SK-N-SH treated with all-trans-retinoic acid at 6 μM for 48 hours (cell line): ENCODE measurements at regions not wholly inside any gene's neighbourhood (a gene's known extent, or its start where the extent isn't known, plus 50 kb on each side); places are given as distances from the start of the nearest gene placed in this dataset.

ENCODE experiments used
- ATAC-seq: fragments of 200-7000 bp; cut with Tn5 transposase; 3 replicates; pipeline ENCODE4 v1.9.1; 2020; ENCODE audit warnings: mild to moderate bottlenecking, moderate library complexity
- ARNTL ChIP-seq: fragments of 450-650 bp; formaldehyde crosslinking; IDR thresholded peaks from 2 replicates; pipeline ENCODE4 v1.5.0; 2020; ENCODE audit warnings: low read depth, mild to moderate bottlenecking, moderate library complexity, borderline replicate concordance
- BACH2 ChIP-seq: fragments of 250-450 bp; sonication (Bioruptor Pico); IDR thresholded peaks from 2 replicates; pipeline ENCODE4 v1.9.0; 2021; ENCODE audit warnings: mild to moderate bottlenecking, borderline replicate concordance
- CREB5 ChIP-seq: fragments of 250-450 bp; sonication (Bioruptor Pico); IDR thresholded peaks from 2 replicates; pipeline ENCODE4 v1.5.1; 2020; ENCODE audit warnings: low read depth, mild to moderate bottlenecking, moderate library complexity
- CSDC2 ChIP-seq: fragments of 250-450 bp; sonication (Bioruptor Pico); IDR thresholded peaks from 2 replicates; pipeline ENCODE4 v1.5.0; 2020; ENCODE audit warnings: mild to moderate bottlenecking, moderate library complexity
- CSRNP3 ChIP-seq: fragments of 250-450 bp; sonication (Bioruptor Pico); IDR thresholded peaks from 2 replicates; pipeline ENCODE4 v1.5.1; 2021; ENCODE audit warnings: mild to moderate bottlenecking, moderate library complexity
- ESRRG ChIP-seq: fragments of 250-450 bp; sonication (Bioruptor Pico); IDR thresholded peaks from 2 replicates; pipeline ENCODE4 v1.6.1; 2021; ENCODE audit warnings: mild to moderate bottlenecking
- GLIS3 ChIP-seq: fragments of 250-450 bp; sonication (Bioruptor Pico); IDR thresholded peaks from 2 replicates; pipeline ENCODE4 v1.5.0; 2020; ENCODE audit warnings: mild to moderate bottlenecking, moderate library complexity
- ISL1 ChIP-seq: fragments of 250-450 bp; sonication (Bioruptor Pico); IDR thresholded peaks from 2 replicates; pipeline ENCODE4 v2.1.2; 2022; ENCODE audit warnings: mild to moderate bottlenecking, moderate library complexity
- OSR1 ChIP-seq: fragments of 250-450 bp; sonication (Bioruptor Pico); IDR thresholded peaks from 2 replicates; pipeline ENCODE4 v1.8.0; 2022; ENCODE audit warnings: moderate library complexity, mild to moderate bottlenecking, inconsistent platforms
- POU6F1 ChIP-seq: fragments of 250-450 bp; sonication (Bioruptor Pico); IDR thresholded peaks from 2 replicates; pipeline ENCODE4 v1.8.0; 2021; ENCODE audit warnings: low read depth, mild to moderate bottlenecking, moderate library complexity, borderline replicate concordance
- PPARA ChIP-seq: fragments of 250-450 bp; sonication (Bioruptor Pico); IDR thresholded peaks from 2 replicates; pipeline ENCODE4 v1.5.0; 2020; ENCODE audit warnings: mild to moderate bottlenecking, borderline replicate concordance
- RARB ChIP-seq: fragments of 250-450 bp; sonication (Bioruptor Pico); IDR thresholded peaks from 2 replicates; pipeline ENCODE4 v1.8.0; 2021; ENCODE audit warnings: mild to moderate bottlenecking, moderate library complexity
- SNAI2 ChIP-seq: fragments of 250-450 bp; sonication (Bioruptor Pico); IDR thresholded peaks from 2 replicates; pipeline ENCODE4 v1.5.0; 2020; ENCODE audit warnings: mild to moderate bottlenecking, moderate library complexity
- TCF4 ChIP-seq: fragments of 250-450 bp; sonication (Bioruptor Pico); IDR thresholded peaks from 2 replicates; pipeline ENCODE4 v1.8.0; 2021; ENCODE audit warnings: mild to moderate bottlenecking, moderate library complexity, borderline replicate concordance
- TOX ChIP-seq: fragments of 250-450 bp; sonication (Bioruptor Pico); IDR thresholded peaks from 2 replicates; pipeline ENCODE4 v1.8.0; 2021; ENCODE audit warnings: mild to moderate bottlenecking, moderate library complexity, borderline replicate concordance
- TSHZ2 ChIP-seq: fragments of 250-450 bp; sonication (Bioruptor Pico); IDR thresholded peaks from 2 replicates; pipeline ENCODE4 v1.5.0; 2020; ENCODE audit warnings: mild to moderate bottlenecking, moderate library complexity
- ZFP3 ChIP-seq: fragments of 250-450 bp; sonication (Bioruptor Pico); IDR thresholded peaks from 2 replicates; pipeline ENCODE4 v1.5.0; 2020; ENCODE audit warnings: mild to moderate bottlenecking, moderate library complexity
- ZNF565 ChIP-seq: fragments of 450-650 bp; formaldehyde crosslinking; conservative IDR thresholded peaks from 2 replicates; pipeline ENCODE4 v1.5.0; 2020; ENCODE audit warnings: low read depth, mild to moderate bottlenecking, moderate library complexity
- ZNF70 ChIP-seq: fragments of 450-650 bp; formaldehyde crosslinking; IDR thresholded peaks from 2 replicates; pipeline ENCODE4 v1.5.0; 2020; ENCODE audit warnings: mild to moderate bottlenecking, moderate library complexity
- ZNF8 ChIP-seq: fragments of 450-650 bp; formaldehyde crosslinking; IDR thresholded peaks from 2 replicates; pipeline ENCODE4 v1.5.0; 2020; ENCODE audit warnings: mild to moderate bottlenecking, moderate library complexity

GRCh38 chr3:73271-73670, 123.3 kb upstream of the CHL1 start (continued):
- TF ChIP-seq CREB5 (no peak), SNAI2 (CRISPR knock-in tag) (no peak), TSHZ2 (CRISPR knock-in tag) (no peak), ISL1 (CRISPR knock-in tag) (no peak), BACH2 (CRISPR knock-in tag) (no peak)

- no peak for ATAC-seq
- TF ChIP-seq RARB = no peak
- no peak for TF ChIP-seq ISL1 (CRISPR knock-in tag)
- TF ChIP-seq GLIS3 (CRISPR knock-in tag) = no peak
- TF ChIP-seq ZNF565 (CRISPR knock-in tag) = no peak
- no peak for TF ChIP-seq CSDC2 (CRISPR knock-in tag)
- no peak for TF ChIP-seq BACH2 (CRISPR knock-in tag)
- no peak for TF ChIP-seq POU6F1 (CRISPR knock-in tag)
- TF ChIP-seq PPARA = no peak
- TF ChIP-seq SNAI2 (CRISPR knock-in tag) = no peak
- no peak for TF ChIP-seq OSR1
- no peak for TF ChIP-seq TCF4 (CRISPR knock-in tag)
- no peak for TF ChIP-seq ZFP3
- TF ChIP-seq ZNF8 (CRISPR knock-in tag) = no peak
- no peak for TF ChIP-seq ARNTL (CRISPR knock-in tag)
- no peak for TF ChIP-seq ESRRG (CRISPR knock-in tag)
- no peak for TF ChIP-seq TSHZ2 (CRISPR knock-in tag)
- TF ChIP-seq ZNF70 (CRISPR knock-in tag) = no peak
- no peak for TF ChIP-seq CSRNP3 (CRISPR knock-in tag)
- TF ChIP-seq, all 23 proteins: peak for 0
Observed at GRCh38 chr3:74676-75243, 121.8 kb upstream of the CHL1 start.

GRCh38 chr3:75260-75659, 121.3 kb upstream of the CHL1 start:
- ATAC-seq = no peak
- TF ChIP-seq ZFP3 (no peak), OSR1 (no peak), ZNF565 (CRISPR knock-in tag) (no peak), POU6F1 (CRISPR knock-in tag) (no peak), ISL1 (CRISPR knock-in tag) (no peak), CSDC2 (CRISPR knock-in tag) (no peak), TOX (CRISPR knock-in tag) (no peak), ARNTL (CRISPR knock-in tag) (no peak), RARB (no peak), BACH2 (CRISPR knock-in tag) (no peak), ZNF8 (CRISPR knock-in tag) (no peak), CSRNP3 (CRISPR knock-in tag) (no peak), TSHZ2 (CRISPR knock-in tag) (no peak)
